DOHH2 (cell line): ENCODE measurements at regions not wholly inside any gene's neighbourhood (a gene's known extent, or its start where the extent isn't known, plus 50 kb on each side); places are given as distances from the start of the nearest gene placed in this dataset.

ENCODE experiments used
- H3F3A ChIP-seq: fragments of 200-600 bp; sonication (generic), shearing (Covaris generic); 2 replicates; pipeline ENCODE4 v1.6.0; 2016; ENCODE audit warnings: antibody characterized with exemption, mild to moderate bottlenecking; ENCODE audit not compliant: control insufficient read depth, insufficient read depth
- H3K27ac ChIP-seq: fragments of 200-600 bp; sonication (generic); 2 replicates; pipeline ENCODE4 v1.5.1; 2014; ENCODE audit warnings: low read depth, mild to moderate bottlenecking, low read length, moderate library complexity
- H3K27me3 ChIP-seq: fragments of 200-600 bp; sonication (generic); 2 replicates; pipeline ENCODE4 v1.6.1; 2014; ENCODE audit warnings: mild to moderate bottlenecking, low read length, mixed read lengths; ENCODE audit not compliant: control insufficient read depth
- H3K36me3 ChIP-seq: fragments of 200-600 bp; sonication (generic); 2 replicates; pipeline ENCODE4 v1.6.1; 2014; ENCODE audit warnings: mild to moderate bottlenecking, low read length, moderate library complexity, mixed read lengths; ENCODE audit not compliant: control insufficient read depth
- H3K4me1 ChIP-seq: fragments of 200-600 bp; sonication (generic); 2 replicates; pipeline ENCODE4 v1.6.1; 2014; ENCODE audit warnings: mild to moderate bottlenecking, low read length, mixed read lengths; ENCODE audit not compliant: control insufficient read depth
- H3K4me2 ChIP-seq: fragments of 200-600 bp; sonication (generic); 2 replicates; pipeline ENCODE4 v1.6.0; 2014; ENCODE audit warnings: mild to moderate bottlenecking, low read length, moderate library complexity
- H3K4me3 ChIP-seq: fragments of 200-600 bp; sonication (generic); 2 replicates; pipeline ENCODE4 v1.5.1; 2014; ENCODE audit warnings: mild to moderate bottlenecking, low read length, mixed read lengths
- H3K79me2 ChIP-seq: fragments of 200-600 bp; sonication (generic); 2 replicates; pipeline ENCODE4 v1.6.1; 2014; ENCODE audit warnings: mild to moderate bottlenecking, low read length, mixed read lengths; ENCODE audit not compliant: control insufficient read depth
- H3K9me2 ChIP-seq: fragments of 200-600 bp; sonication (generic); replicated peaks from 2 replicates; pipeline ENCODE4 v1.6.1; 2014; ENCODE audit warnings: mild to moderate bottlenecking, low read length, mixed read lengths; ENCODE audit not compliant: control insufficient read depth
- H3K9me3 ChIP-seq: fragments of 200-600 bp; sonication (generic); 2 replicates; pipeline ENCODE4 v1.6.1; 2014; ENCODE audit warnings: antibody characterized with exemption, low read length, mixed read lengths; ENCODE audit not compliant: control insufficient read depth, insufficient read depth
- H4K20me1 ChIP-seq: fragments of 200-600 bp; sonication (generic); 2 replicates; pipeline ENCODE4 v1.6.0; 2014; ENCODE audit warnings: low read depth, mild to moderate bottlenecking, antibody characterized with exemption, low read length, moderate library complexity; ENCODE audit not compliant: control insufficient read depth, insufficient read depth
- EZH2phosphoT487 ChIP-seq: fragments of 200-600 bp; sonication (generic); IDR thresholded peaks from 2 replicates; pipeline ENCODE4 v1.6.1; 2017; ENCODE audit warnings: borderline replicate concordance, mild to moderate bottlenecking, antibody characterized with exemption, low read length, moderate library complexity, mixed read lengths
- TF ChIP-seq, protein P1 (sequence below): fragments of 200-600 bp; sonication (generic); IDR thresholded peaks from one replicate; pipeline ENCODE4 v1.5.1; 2014; ENCODE audit warnings: antibody characterized with exemption, mild to moderate bottlenecking, low read depth, low read length; ENCODE audit not compliant: poor library complexity, severe bottlenecking

- no peak overlapping the region for H3K4me2 ChIP-seq
- no peaks in the 10 kb centered on the region for H4K20me1 ChIP-seq
- H3K36me3 ChIP-seq = no peaks in the 10 kb centered on the region
- H3F3A ChIP-seq = no peaks in the 10 kb centered on the region
- TF ChIP-seq, protein P1, sequence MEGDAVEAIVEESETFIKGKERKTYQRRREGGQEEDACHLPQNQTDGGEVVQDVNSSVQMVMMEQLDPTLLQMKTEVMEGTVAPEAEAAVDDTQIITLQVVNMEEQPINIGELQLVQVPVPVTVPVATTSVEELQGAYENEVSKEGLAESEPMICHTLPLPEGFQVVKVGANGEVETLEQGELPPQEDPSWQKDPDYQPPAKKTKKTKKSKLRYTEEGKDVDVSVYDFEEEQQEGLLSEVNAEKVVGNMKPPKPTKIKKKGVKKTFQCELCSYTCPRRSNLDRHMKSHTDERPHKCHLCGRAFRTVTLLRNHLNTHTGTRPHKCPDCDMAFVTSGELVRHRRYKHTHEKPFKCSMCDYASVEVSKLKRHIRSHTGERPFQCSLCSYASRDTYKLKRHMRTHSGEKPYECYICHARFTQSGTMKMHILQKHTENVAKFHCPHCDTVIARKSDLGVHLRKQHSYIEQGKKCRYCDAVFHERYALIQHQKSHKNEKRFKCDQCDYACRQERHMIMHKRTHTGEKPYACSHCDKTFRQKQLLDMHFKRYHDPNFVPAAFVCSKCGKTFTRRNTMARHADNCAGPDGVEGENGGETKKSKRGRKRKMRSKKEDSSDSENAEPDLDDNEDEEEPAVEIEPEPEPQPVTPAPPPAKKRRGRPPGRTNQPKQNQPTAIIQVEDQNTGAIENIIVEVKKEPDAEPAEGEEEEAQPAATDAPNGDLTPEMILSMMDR = no peak
- TF ChIP-seq EZH2phosphoT487 = no peak
- no peaks in the 10 kb centered on the region for H3K9me3 ChIP-seq
- no peaks in the 10 kb centered on the region for H3K9me2 ChIP-seq
- H3K79me2 ChIP-seq = no peaks in the 10 kb centered on the region
- H3K27me3 ChIP-seq = no peaks in the 10 kb centered on the region
- no peaks in the 10 kb centered on the region for H3K4me1 ChIP-seq
- H3K4me3 ChIP-seq = no peak overlapping the region
- H3K27ac ChIP-seq = no peak overlapping the region
These were observed 146.2 kb downstream of the SLC6A15 start for GRCh38 chr12:84766375-84766774.

DNA sequence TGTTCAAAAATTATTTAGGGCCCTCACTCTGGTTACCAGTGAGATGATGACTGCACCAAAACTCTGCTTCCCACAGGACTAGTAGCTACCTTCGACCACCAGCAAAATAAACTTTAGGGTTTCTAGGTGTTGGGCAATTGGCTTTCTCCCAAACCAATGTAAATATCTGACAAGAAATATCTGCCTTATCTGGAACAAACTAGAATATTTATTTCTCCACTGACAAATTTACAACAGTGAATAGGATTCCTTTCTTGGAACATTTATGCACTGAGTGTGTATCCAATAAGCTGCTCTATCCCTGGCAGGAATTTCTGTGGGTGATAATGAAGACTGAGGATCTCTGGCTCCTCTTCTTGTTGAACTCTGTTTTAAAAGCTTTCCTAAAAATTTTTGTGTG is 148.6 kb downstream of the SLC6A15 start:
- Histone ChIP-seq H3K4me2 (no peak overlapping the region), H3K27me3 (no peaks in the 10 kb centered on the region), H3K9me3 (no peaks in the 10 kb centered on the region), H3K79me2 (no peaks in the 10 kb centered on the region), H3K4me1 (no peaks in the 10 kb centered on the region), H3K27ac (no peak overlapping the region), H3K9me2 (no peaks in the 10 kb centered on the region), H3K4me3 (no peak overlapping the region), H3K36me3 (no peaks in the 10 kb centered on the region), H3F3A (no peaks in the 10 kb centered on the region), H4K20me1 (no peaks in the 10 kb centered on the region)
- TF ChIP-seq, protein P1 = no peak
- no peak for TF ChIP-seq EZH2phosphoT487

GRCh38 chr12:84763107-84763506 is 149.5 kb downstream of the SLC6A15 start:
- Histone ChIP-seq H3K27ac (no peak overlapping the region), H3K9me2 (no peaks in the 10 kb centered on the region), H3K36me3 (no peaks in the 10 kb centered on the region), H3K9me3 (no peaks in the 10 kb centered on the region), H3K4me3 (no peak overlapping the region), H3F3A (no peaks in the 10 kb centered on the region), H4K20me1 (no peaks in the 10 kb centered on the region), H3K79me2 (no peaks in the 10 kb centered on the region), H3K4me1 (no peaks in the 10 kb centered on the region), H3K4me2 (no peak overlapping the region), H3K27me3 (no peaks in the 10 kb centered on the region)
- TF ChIP-seq, protein P1 = no peak
- no peak for TF ChIP-seq EZH2phosphoT487
